NCI-H1694 treated with DMSO at 0.1 percent for 48 hours (cell line): ENCODE measurements at regions not wholly inside any gene's neighbourhood (a gene's known extent, or its start where the extent isn't known, plus 50 kb on each side); places are given as distances from the start of the nearest gene placed in this dataset.

Experiments used
- DNase-seq: peaks from one replicate; lab custom pipeline; 2025; lab: John Stamatoyannopoulos, UW

DNA sequence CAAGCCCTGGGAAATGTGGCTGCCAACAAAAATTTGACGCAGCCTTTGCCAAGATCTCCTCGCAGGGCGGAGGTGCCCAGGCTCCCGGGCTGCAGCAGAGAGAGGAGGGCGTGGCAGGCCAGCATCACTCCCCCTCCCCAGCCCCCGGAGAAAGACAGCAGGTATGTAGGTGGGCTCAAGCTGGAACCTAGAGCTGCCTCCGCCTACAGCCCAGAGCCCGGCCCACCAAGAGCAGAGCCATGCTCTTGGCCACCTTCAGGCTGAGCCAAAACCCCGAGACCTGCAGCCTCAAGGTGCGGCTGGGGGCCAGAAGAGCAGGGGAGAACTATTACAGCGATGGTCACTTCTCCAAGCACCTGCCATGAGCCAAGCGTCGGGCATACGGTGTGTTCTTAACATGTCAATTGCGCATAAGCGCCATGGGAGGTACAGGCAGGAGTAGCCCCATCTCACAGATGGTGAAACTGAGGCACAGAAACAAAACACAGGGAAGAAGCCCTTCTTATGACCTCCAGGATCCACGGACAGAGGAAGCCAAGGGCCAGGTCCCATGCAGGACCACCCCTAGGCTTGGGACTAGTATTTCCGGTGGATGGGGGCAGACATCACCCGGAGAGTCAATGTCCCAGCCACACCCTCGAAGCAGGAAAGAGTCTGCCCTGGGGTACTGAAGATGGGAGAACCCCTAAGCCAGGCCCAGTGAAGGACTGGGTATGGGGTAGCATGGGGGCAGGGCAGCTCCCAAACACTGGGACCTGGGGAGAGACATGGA lies 109.0 kb downstream of the NCOR2 start:
- DNase-seq: no peak

DNA sequence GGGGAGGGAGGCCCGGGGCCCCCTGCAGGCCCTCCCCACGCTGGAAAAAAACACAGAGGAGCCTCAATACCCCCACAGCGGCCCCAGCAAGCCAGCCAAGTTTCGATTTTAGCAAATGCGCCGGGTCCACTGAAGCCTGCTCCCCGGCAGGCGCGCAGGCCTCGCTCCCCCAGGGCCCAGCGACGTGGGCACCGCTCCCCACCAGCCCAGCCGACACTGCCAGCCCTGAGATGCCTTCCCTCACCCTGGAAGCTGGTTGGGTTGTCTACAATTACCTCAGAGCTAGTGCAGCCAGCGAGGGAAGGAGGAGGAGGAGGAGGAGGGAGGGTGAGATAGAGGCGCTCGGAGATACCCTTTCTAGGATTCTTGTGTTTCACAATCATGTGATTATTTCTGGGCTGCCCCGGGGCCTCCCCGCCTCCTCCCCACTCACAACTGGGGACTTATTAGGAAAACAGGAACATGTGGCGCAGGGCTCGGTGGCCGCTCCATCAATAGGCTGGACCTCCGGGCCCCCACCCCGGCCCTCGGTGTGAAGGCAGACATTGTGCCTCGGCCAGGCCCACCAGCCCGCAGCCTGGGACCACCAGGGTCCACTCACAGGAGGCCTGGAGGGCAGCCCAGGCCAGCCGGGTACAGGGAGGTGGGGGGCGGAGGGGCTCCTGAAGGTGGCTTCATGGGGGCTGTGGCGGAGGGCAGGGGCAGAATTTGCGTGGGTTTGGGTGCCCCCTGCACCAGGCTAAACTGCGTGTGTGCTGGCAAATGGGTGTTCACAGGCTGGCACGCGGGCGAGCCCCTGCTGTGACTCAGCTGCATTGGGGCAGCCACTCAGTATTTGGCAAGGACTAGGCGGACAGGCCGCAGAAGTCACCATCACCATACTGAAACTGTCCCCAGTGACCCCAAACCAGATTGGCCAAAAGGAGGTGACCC lies 109.9 kb downstream of the NCOR2 start:
- DNase-seq: no peak

DNA sequence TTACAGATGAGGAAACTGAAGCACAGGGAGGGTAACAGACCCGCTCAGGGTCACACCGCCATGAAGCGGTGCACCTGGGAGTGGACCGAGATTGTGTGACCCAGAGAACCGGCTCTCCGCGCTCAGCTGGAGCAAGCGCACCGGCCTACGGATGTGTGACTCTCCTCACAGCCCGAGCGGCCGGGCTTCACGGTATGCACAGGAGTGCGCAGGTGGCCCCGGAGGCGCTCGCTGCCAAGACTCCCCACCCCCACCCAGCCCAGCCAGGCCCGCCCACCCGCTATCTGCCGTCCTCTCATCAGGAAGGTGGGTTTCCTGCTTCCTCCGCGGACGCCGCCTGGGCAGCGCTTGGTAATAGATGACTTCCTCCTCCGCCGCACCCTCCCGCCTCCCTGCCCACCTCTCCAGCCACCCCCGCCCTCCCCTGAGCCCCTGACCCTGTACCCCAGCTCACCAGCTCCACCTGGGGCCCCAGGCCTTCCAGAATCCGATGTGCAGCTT lies 110.7 kb downstream of the NCOR2 start:
- DNase-seq: no peak

DNA sequence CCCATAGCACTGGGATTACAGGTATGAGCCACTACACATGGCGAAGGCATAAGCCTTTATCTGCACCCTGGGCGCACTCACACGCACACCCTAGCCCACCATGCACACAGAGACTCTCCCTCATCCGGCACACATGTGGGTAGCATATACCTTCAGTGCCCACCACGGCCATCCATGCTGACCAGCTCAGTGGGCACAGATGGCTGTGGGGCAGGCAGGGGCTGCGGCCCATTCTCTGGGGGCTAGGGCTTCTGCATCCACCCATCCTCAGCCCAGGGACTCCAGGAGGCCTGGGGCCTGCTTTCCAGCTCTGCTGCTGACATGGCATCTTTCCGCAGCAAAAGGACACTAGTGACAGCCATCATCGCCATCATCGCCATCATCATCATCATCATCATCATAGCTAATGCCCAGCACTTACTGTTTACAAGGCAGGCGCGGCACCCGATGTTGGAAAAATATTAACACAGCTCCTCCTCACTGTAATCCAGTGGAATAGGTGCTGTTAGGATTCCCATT lies 111.2 kb downstream of the NCOR2 start:
- no peak for DNase-seq

DNA sequence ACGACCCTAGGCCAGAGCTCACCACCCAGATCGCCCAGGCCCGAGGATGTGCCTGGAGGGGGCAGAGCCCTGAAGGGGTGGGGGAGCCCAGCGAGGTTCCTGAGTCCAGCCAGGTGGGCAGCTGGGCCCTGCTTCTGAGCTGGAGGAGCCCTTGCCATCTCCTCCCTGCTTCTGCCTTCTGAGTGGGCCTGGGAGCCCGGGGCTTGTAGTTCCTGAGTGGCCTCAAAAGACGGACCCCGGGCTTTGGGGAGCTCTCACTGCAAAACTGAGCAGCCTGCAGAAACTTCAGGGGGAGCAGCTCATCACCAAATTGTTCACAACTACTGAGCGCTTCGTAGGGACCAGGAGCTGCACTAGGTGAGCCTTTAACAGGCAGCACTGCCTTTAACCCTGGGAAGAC lies 112.1 kb downstream of the NCOR2 start:
- no peak for DNase-seq

DNA sequence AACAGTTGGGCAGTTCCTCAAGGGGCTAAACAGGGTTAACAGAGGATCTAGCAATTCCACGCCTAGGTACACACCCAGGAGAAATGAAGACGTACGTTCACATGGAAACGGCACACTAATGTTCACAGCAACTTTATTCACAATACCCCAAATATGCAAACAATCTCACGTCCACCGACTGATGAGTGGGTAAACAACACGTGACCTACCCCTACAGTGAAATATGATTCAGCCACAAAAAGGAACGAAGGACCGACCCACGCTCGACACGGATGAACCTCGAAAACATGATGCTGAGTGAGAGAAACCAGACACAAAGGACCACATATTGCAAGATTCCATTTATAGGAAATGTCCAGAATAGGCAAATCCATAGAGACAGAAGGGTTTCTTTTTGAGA lies 112.7 kb downstream of the NCOR2 start:
- no peak for DNase-seq

DNA sequence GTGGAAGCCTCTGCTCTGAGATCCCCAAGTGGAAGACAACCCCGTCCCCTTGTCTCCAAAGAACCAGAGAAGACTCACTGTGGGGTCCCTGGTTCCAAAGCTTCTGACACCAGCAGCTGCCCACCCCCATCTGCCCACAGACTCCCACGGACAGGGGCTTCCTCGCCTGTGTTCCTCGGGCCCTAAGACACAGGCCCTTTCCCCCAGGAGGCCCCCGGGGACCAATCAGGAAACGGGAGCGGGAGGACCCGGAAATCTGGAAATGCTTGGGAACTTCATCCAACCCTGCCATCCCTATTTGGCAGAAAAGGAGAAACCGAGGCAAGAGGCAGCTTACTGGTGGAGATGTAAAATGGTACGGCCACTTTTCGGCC lies 113.1 kb downstream of the NCOR2 start:
- no peak for DNase-seq

DNA sequence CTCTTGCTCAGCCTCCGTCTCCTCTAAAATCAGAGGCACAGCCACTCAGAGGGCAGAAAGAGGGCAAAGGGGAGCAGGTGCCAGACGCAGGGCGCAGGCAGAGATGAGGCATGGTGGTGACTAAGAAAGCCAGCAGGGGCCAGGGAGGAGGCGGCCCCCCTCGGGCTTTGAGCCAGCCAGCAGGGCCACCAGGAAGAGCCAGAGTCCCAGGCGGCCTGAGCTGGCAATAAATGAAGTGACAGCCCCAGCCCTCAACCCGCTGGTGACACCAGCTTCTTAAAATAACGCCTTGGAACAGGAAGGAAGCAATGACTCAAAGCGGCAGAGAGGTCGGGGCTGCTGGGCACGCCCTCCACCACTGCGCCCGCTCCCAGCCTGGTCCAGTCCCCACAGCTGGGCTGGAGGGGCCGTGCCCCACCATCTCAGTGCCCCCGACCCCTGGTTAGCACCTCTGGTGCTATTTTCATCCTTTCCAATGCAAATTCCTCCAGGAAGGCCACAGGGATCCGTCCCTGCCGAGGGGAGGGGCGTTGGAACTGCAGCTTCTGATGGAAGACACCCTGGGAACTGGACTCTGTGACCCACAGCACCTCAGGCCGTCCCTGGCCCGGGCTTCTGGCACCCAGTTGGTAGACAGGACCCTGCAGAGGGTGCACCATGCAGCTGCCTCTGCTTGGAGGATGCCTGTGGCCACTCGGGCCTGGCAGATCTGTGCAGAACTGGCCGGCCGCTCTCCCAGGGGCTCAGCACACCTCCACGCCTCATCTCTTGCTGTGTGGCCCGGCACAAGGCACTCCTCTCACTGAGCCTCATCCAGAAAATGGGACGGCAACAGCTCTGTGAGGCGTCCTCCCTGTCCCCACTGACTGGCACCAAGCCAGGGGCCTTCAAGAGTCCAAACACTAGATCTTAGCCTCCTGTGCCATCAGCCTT lies 113.7 kb downstream of the NCOR2 start:
- DNase-seq: no peak

DNA sequence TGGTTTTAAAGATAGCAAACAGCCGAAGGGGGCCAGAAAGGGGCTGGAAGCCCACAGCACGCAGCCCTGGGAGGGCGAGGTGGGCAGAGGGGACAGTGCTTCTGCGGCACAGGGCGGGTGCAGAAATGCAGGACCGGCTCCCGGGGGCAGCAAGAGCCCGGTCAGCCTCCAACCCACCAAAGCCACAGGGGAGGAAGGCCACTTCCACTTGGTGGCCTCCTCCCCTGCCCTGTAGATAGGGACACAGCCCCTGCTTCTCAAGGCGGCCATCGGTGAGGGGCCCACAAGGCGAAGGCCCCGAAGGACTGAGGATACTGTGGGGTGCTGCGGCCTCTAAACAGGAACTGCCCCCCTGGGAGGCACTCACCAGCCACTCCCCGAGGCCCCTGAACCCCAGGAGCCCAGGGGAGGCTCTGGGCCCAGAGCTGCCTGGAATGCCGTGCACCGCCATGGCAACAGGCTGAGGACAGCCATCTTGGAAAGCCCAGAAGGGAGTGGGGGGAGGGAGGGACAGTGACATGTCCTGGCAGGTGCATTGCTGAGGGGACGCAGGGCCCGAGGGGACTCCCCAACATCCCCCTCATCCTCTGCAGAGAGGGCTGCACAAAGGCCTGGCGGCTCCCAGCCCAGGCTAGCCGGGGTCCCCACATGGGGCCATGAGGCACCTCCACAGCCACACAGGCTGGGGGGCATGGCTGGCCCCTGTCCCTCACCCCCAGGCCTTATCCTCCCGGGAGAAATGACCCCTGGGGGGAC lies 114.7 kb downstream of the NCOR2 start:
- DNase-seq: no peak

DNA sequence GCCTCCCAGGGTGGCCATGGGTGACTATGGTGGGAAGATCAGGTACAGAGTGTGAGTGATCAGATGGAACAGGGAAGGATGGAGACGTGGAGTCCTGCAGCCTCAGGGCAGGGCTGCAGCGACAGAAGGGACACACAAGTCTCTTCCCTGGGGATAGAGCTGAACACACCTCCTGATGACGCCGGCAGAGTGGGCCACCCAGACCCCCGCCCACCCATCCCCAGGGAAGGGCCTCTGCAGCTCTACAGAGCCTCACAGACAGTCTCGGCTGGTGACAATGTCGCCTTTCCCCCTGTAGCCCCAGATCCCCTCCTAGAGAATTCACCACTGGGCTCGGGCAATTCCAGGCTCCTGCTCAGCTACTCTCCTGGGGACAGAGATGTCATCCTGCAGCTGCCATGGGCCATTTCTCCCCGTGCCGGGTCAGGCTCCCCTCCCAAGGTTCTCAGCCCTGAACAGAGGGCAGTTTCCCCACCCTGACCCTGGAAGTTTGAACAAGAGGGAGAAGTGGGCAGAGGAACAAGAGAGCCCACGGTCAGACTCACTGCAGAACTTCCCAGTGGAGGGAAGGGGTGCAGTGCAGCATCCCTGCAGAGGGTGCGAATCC lies 115.7 kb downstream of the NCOR2 start:
- DNase-seq: no peak

DNA sequence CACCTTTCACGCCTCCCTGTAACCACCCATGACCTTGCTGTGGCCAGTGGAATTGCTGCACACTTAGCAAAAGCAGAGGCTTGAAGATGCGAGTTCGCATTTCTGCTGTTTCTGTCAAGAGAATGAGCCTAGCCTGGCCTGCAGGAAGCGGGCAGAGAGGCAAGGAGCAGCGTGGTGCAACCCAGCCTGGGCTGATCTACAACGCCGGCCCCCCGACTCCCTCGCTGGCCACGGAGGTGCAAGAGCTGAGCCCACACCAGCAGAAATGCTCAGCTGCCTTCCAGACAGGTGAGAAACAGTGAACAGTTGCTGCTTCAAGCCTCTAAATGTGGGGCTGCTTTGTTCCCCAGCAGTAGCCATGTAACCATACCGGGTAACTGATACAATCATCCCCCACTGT lies 116.4 kb downstream of the NCOR2 start:
- no peak for DNase-seq

DNA sequence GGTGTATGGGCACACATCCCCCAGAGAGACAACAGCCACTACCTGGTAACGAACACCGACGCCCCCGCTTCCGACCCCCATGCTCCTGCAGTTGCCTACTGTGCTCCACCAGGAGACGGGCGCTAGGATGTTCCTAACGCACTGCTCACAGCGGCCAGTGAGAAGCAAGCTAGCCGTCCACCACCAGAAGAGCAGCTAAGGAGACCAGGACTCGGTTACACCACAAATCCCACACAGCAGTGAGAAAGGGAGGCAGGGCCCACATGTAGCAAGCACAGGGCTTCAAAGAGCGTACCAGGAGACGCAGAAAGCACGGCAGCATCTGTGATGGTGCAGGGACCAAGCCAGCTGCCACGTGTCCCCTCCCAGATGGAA lies 117.0 kb downstream of the NCOR2 start:
- DNase-seq: no peak

DNA sequence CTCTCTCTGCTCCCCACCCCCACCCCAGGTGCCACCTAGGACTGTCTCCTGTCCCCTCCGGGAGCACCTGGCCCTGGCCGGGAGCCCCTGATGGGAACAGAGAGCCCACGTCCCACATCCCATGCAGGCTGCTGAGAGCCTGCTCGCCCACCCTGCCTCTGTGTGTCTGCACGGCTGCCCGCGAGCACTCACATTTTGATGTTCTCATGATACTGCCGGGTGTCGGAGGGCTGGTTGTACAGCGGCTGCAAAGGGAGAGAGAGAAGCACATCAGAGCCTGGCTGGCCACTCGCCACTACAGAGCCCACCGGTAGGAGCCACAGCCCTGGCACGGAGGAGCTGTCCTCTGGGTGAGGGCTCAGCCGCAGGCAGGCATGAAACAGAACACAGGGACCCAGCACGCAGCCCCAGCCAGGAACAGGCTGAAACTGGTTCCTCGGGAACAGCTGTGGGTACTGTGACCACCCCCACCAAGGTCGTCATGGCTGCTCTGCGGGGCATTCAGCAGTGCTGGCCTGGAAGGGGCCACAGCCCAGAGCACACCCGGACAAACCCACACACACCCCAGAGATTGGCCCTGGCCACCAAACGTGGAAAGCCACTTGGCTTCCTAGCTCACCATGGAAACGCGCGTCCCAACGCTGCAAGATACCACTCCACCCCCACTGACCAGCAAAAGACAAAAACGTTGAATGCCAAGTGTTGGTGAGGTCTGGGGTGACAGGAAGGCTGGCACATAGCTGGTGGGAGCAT lies 117.6 kb downstream of the NCOR2 start:
- DNase-seq: no peak

DNA sequence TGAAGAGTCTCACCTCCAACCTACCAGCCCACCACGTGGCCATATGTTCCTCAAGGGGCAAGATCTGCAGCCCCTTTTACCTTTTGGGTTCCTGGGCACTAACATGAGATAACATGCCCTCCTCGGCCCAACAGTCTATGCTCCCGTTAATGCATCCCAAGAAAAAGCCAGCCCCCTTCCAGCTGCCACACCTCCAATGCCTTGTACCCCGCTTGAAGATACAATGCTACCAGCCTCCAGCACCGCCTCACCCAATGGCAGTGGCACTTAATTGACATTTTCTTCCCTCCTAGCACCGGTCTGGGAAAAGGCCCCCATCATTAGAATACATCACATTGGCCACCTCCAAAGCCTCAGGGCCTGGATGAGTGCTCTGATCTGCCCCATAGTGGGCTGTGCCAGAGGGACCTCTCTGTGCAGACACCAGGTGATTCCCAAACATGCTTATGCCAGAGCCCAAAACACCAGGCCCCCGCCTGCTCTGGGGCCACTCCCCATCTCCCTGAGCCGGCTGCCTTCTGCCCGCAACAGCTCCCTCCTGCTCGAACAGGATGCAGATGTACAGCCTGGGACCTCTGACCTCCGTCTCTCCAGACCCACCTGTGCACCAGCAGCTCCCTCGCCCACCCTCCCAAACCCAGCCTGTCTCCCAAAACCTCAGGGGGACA lies 118.3 kb downstream of the NCOR2 start:
- no peak for DNase-seq

DNA sequence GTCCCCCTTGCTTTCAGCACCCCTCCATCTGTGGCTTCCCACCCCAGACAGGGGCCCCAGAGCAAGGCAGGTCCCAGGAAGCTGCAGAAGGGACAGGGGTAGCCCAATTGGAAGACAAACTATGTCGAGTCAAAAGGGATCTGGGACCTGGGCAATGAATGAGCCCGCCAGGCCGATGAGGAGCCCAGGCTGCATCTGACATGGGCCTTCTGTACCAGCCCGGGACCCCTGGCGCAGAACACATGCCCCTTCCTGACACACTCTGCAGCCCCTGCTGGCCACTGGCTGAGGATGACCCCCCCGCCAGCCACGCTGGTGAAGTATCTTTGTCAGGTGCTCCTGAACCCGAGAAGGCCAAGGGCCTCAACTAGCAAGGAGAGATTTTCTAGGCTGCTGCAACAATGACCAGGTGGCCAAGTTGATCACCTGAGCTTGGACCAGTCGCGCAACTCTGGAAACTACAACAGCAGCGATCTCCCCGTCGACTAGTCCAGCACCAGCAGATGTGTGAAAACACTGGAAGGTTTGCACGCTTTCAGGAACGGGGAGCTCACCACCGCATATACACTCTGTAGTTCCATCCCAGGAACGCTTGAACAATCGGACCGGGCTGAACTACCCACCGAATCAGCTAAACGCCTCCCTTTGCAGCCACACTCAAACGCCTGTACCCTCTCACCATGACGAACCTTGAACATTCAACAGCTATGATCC lies 119.0 kb downstream of the NCOR2 start:
- no peak for DNase-seq

DNA sequence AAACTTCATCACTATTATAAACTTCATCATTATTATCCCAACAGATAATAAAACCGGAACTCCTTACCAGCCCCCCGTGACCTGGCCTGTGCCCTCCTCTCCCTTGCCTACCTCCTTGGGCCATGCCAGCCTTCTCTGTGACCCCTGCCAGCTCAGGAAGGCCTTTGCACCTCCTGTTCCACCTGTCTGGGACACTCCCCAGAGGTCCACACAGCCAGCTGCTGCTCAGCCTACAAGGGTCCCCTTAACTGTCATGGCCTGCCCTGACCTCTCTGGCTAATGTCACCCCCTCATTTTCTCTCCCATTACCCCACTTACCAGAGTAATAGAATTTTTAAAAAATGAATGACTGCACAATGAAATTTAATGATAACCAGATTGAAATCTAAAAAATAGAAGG lies 121.0 kb downstream of the NCOR2 start:
- DNase-seq: no peak

DNA sequence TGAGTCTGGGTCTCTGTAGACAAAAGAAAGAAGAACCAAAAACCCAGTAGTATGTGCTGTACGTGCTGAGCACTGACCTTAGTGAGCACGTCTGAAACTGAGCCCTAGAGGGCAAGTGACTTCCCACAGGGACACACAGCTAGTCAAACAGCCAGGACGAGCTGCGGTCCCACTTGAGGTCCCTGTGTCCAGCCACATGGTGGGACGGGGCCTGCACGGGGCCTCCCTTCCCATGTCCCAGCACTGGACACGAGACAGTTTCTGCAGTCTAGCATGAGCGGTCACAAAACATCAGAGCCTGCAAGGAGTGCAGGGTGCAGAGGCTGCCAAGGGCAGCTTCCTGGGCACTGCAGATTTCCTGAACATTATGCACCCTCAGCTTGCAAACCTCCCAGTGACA lies 121.6 kb downstream of the NCOR2 start:
- DNase-seq: no peak

DNA sequence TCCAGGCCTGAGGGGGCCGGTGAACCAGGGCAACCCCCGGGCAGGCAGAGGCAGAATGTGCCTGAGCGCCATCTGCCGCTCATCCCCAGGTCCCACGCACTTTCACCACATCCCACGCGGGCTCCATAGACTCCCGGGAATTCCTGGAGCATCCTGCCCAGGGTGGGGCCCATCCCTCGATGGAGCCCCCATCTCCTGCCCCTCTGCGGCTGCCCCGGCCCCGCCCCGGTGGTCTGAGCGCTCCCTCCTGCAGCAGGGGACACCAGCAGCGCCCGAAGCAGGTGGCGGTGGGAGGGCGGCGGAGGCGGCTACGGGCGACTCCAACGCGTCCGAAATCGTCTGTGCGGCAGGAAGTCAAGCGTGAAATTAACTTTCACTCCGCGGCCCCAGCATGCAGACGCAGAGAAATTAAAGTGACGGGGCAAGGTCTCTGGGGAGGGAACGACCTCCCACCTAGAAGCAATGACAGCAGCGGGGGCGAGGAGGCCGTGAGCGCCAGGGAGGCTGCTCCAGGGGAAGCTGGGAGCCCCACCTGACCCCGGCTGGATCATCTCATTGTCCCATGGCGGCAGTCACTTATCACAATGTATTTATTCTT lies 122.2 kb downstream of the NCOR2 start:
- DNase-seq: no peak
